Thoracic aorta (tissue), 2 donors: ENCODE measurements at regions not wholly inside any gene's neighbourhood (a gene's known extent, or its start where the extent isn't known, plus 50 kb on each side); places are given as distances from the start of the nearest gene placed in this dataset.

Experiments
- ATAC-seq: fragments of 150-250 bp; one replicate; pipeline ENCODE4 v1.8.0; 2017; ENCODE audit warnings: low read depth; ENCODE audit not compliant: insufficient number of reproducible peaks, low FRiP score
- DNase-seq: peaks from one replicate; pipeline ENCODE4 v3.0.0-alpha.2; 2020; ENCODE audit warnings: low spot score
- H3K27ac ChIP-seq, 2 donors: fragments of 200-600 bp; sonication (generic); 1 replicate in 1 of 2; 2 replicates in 1 of 2; pipeline ENCODE4 v1.5.1; 2016; ENCODE audit warnings: mild to moderate bottlenecking in 2 of 2, moderate library complexity in 2 of 2
- H3K27me3 ChIP-seq: fragments of 200-600 bp; sonication (generic); replicated peaks from 2 replicates; pipeline ENCODE4 v1.6.0; 2016; ENCODE audit warnings: mild to moderate bottlenecking; ENCODE audit not compliant: insufficient read depth
- H3K36me3 ChIP-seq: fragments of 200-600 bp; sonication (generic); one replicate; pipeline ENCODE4 v1.5.1; 2016
- H3K4me1 ChIP-seq, 2 donors: fragments of 200-600 bp; sonication (generic); 1 replicate in 1 of 2; 2 replicates in 1 of 2; pipeline versions ENCODE4 v1.5.1 to v1.6.0; 2016; ENCODE audit warnings: low read depth in 2 of 2, mild to moderate bottlenecking in 1 of 2; ENCODE audit not compliant: control insufficient read depth in 1 of 2
- H3K4me3 ChIP-seq: fragments of 200-600 bp; sonication (generic); 2 replicates; pipeline ENCODE4 v1.5.1; 2016; ENCODE audit warnings: mild to moderate bottlenecking
- H3K9me3 ChIP-seq: fragments of 200-600 bp; sonication (generic); 2 replicates; pipeline ENCODE4 v1.5.1; 2016
- CTCF ChIP-seq: fragments of 200-600 bp; sonication (generic); IDR thresholded peaks from one replicate; pipeline ENCODE4 v1.5.1; 2019; ENCODE audit warnings: antibody characterized with exemption

- Histone ChIP-seq H3K9me3 (no peaks in the 10 kb centered on the region), H3K27me3 (no peaks in the 10 kb centered on the region), H3K36me3 (no peaks in the 10 kb centered on the region), H3K4me3 (no peak overlapping the region), H3K4me1 (no peaks in the 10 kb centered on the region), H3K27ac (no peak overlapping the region)
- TF ChIP-seq CTCF, result no peak
- no peak for ATAC-seq
- no peak for DNase-seq
These were observed 155.3 kb downstream of the MRM1 start for GRCh38 chr17:36756695-36757094.

GRCh38 chr17:36760425-36760824, 159.0 kb downstream of the MRM1 start:
- Histone ChIP-seq H3K9me3 (no peaks in the 10 kb centered on the region), H3K27me3 (no peaks in the 10 kb centered on the region), H3K4me3 (no peak overlapping the region), H3K4me1 (no peaks in the 10 kb centered on the region), H3K27ac (no peak overlapping the region), H3K36me3 (no peaks in the 10 kb centered on the region)
- ATAC-seq (no peak), DNase-seq (no peak)
- TF ChIP-seq CTCF, result no peak

- Histone ChIP-seq H3K36me3 (no peaks in the 10 kb centered on the region), H3K27ac (no peak overlapping the region), H3K4me1 (no peaks in the 10 kb centered on the region), H3K27me3 (no peaks in the 10 kb centered on the region), H3K4me3 (no peak overlapping the region), H3K9me3 (no peaks in the 10 kb centered on the region)
- DNase-seq (no peak), ATAC-seq (no peak)
- no peak for TF ChIP-seq CTCF
These were observed 160.0 kb downstream of the MRM1 start for GRCh38 chr17:36761203-36761950.

- H3K4me3 ChIP-seq, result no peak overlapping the region
- no peak for TF ChIP-seq CTCF
- H3K4me1 ChIP-seq, result no peaks in the 10 kb centered on the region
- no peaks in the 10 kb centered on the region for H3K36me3 ChIP-seq
- DNase-seq, result no peak
- H3K9me3 ChIP-seq, result no peaks in the 10 kb centered on the region
- ATAC-seq, result no peak
- H3K27me3 ChIP-seq, result no peaks in the 10 kb centered on the region
- no peak overlapping the region for H3K27ac ChIP-seq
These were observed 164.2 kb downstream of the MRM1 start for GRCh38 chr17:36765436-36766043.

GRCh38 chr17:36768394-36768793, 167.0 kb downstream of the MRM1 start:
- no peaks in the 10 kb centered on the region for H3K27me3 ChIP-seq
- DNase-seq, result no peak
- no peak overlapping the region for H3K27ac ChIP-seq
- H3K9me3 ChIP-seq, result no peaks in the 10 kb centered on the region
- no peak for ATAC-seq
- H3K4me3 ChIP-seq, result no peak overlapping the region
- no peak for TF ChIP-seq CTCF
- no peaks in the 10 kb centered on the region for H3K4me1 ChIP-seq
- no peaks in the 10 kb centered on the region for H3K36me3 ChIP-seq
